Calu3 (cell line): ENCODE measurements at regions not wholly inside any gene's neighbourhood (a gene's known extent, or its start where the extent isn't known, plus 50 kb on each side); places are given as distances from the start of the nearest gene placed in this dataset.

Experiments
- BruUV-seq: library from RNA; stranded (reverse); fragments of 400-500 nt; replicated peaks from 2 replicates; lab custom pipeline; 2021; lab: Mats Ljungman, UMichigan
- CTCF ChIA-PET: fragments of 300-600 bp; sonication (Branson Sonifier 250); formaldehyde crosslinking; loops from one replicate; lab custom pipeline; 2022; ENCODE audit warnings: antibody characterized with exemption; lab: Charles Lee
- DNase-seq: peaks from one replicate; pipeline ENCODE4 v3.0.0; 2022
- H3K27ac Mint-ChIP-seq: one replicate; pipeline ENCODE4 v1.8.0; 2022; ENCODE audit warnings: mixed read lengths; ENCODE audit not compliant: unreplicated experiment
- H3K27me3 Mint-ChIP-seq: one replicate; pipeline ENCODE4 v1.8.0; 2022; ENCODE audit warnings: mixed read lengths; ENCODE audit not compliant: unreplicated experiment
- H3K36me3 Mint-ChIP-seq: one replicate; pipeline ENCODE4 v1.8.0; 2022; ENCODE audit warnings: mild to moderate bottlenecking, moderate library complexity, mixed read lengths; ENCODE audit not compliant: insufficient read depth, unreplicated experiment
- H3K4me1 Mint-ChIP-seq: one replicate; pipeline ENCODE4 v1.8.0; 2022; ENCODE audit warnings: mild to moderate bottlenecking, low read depth, mixed read lengths; ENCODE audit not compliant: unreplicated experiment
- H3K4me3 Mint-ChIP-seq: one replicate; pipeline ENCODE4 v1.8.0; 2022; ENCODE audit warnings: mild to moderate bottlenecking, low read depth, moderate library complexity, mixed read lengths; ENCODE audit not compliant: unreplicated experiment
- H3K9me3 Mint-ChIP-seq: one replicate; pipeline ENCODE4 v1.8.0; 2022; ENCODE audit warnings: low read depth, mixed read lengths; ENCODE audit not compliant: unreplicated experiment
- CTCF ChIP-seq: fragments of 200-600 bp; IDR thresholded peaks from one replicate; pipeline ENCODE4 v1.8.0; 2022; ENCODE audit warnings: antibody characterized with exemption; ENCODE audit not compliant: unreplicated experiment
- intact Hi-C: fragments of 100-400 bp; cut with micrococcal nuclease; formaldehyde crosslinking; loops from one replicate; pipeline ENCODE4 v1.10.0; 2022; ENCODE audit not compliant: unreplicated experiment

GRCh38 chr2:145324748-145325147, 804.8 kb upstream of the ZEB2 start:
- intact Hi-C loops: no loop called here
- Mint-ChIP-seq H3K4me1 (no peaks in the 10 kb centered on the region), H3K4me3 (no peak overlapping the region), H3K9me3 (no peaks in the 10 kb centered on the region), H3K27me3 (no peaks in the 10 kb centered on the region), H3K36me3 (no peaks in the 10 kb centered on the region), H3K27ac (no peak overlapping the region)
- no TSS peak for BruUV-seq
- CTCF ChIA-PET: no interaction called here
- no peak for DNase-seq
- TF ChIP-seq CTCF: no peak

DNA sequence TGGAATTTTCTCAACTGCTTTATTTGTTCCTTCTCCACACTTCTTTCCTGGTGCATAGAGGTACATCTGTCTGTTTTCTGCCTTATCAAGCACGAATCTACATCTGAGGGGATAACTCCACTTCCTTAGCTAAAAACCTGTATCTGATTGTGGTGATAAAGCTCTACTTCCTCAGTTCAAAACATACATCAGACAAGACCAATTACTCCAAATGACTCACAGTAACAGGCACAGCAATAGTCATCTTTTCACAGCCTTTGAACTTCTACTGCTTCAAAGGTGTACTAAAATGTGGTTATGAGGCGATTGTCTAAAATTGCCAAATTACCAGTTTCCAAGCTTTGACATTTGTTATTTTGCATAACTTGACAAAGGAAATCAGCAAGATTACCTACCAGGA, 803.6 kb upstream of the ZEB2 start:
- no peak for DNase-seq
- Mint-ChIP-seq H3K27me3 (no peaks in the 10 kb centered on the region), H3K4me1 (no peaks in the 10 kb centered on the region), H3K4me3 (no peak overlapping the region), H3K27ac (no peak overlapping the region), H3K36me3 (no peaks in the 10 kb centered on the region), H3K9me3 (no peaks in the 10 kb centered on the region)
- TF ChIP-seq CTCF: no peak
- CTCF ChIA-PET: interaction anchor here (0.9 to 1.0 kb wide), 2 partner anchors 429 to 444 kb away, joined by 3 to 4 read pairs; no protein-coding TSS in a partner anchor
- BruUV-seq: no TSS peak
- intact Hi-C loops: no loop called here

DNA sequence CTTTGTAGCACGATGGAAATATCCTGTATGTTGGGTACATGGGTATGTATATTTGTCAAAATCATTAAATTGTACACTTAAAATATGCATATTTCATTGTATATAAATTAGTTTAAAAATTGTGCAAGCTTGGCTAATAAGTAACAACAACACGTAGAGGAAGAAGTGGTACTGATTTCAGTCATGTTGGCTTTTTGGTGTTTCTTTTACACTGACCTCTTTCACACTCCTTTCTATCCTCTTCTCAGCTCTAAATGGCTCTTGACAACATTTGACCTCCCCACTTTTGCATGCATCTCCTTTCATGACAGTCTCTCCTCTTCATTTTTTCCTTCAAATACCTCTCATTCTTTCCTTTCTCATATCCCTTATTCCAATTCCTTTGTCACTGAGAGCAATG, 801.4 kb upstream of the ZEB2 start:
- CTCF ChIA-PET: interaction anchor here (0.5 kb wide), 1 partner anchor 971 kb away, joined by 5 read pairs; no protein-coding TSS in a partner anchor
- H3K4me1 Mint-ChIP-seq: no peaks in the 10 kb centered on the region
- no peak overlapping the region for H3K4me3 Mint-ChIP-seq
- intact Hi-C loops: no loop called here
- no peak for TF ChIP-seq CTCF
- H3K27ac Mint-ChIP-seq: no peak overlapping the region
- H3K9me3 Mint-ChIP-seq: no peaks in the 10 kb centered on the region
- no peaks in the 10 kb centered on the region for H3K27me3 Mint-ChIP-seq
- no peaks in the 10 kb centered on the region for H3K36me3 Mint-ChIP-seq
- no peak for DNase-seq
- BruUV-seq: no TSS peak

DNA sequence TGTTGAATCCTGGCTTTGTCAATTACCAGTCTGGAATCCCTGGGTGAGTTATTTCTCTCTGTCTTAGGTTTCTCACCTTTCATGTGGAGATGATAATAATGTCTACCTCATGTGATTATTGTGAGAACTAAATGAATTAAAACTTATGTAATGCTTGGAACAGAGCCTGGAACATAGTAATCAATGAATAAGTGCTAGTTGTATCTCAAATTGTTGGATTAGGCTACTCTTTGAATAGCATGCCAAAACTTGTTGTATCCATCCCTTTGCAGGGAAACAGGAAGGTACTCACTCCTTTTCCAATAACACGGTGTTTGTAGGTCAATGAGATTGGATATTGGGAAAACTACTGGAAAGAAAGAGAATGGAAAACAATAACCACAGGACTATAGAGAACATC, 796.6 kb upstream of the ZEB2 start:
- Mint-ChIP-seq H3K36me3 (no peaks in the 10 kb centered on the region), H3K27ac (no peak overlapping the region), H3K9me3 (peaks cover 5% of the 10 kb centered on the region), H3K27me3 (no peaks in the 10 kb centered on the region), H3K4me1 (no peaks in the 10 kb centered on the region), H3K4me3 (no peak overlapping the region)
- no peak for TF ChIP-seq CTCF
- DNase-seq: no peak
- CTCF ChIA-PET: no interaction called here
- BruUV-seq: no TSS peak
- intact Hi-C loops: no loop called here
